G401 (cell line): ENCODE measurements at regions not wholly inside any gene's neighbourhood (a gene's known extent, or its start where the extent isn't known, plus 50 kb on each side); places are given as distances from the start of the nearest gene placed in this dataset.
A peak's percentile ranks its signal among the peaks of the same experiment; 100 is the strongest.

Source experiments
- DNase-seq: peaks from one replicate; pipeline ENCODE4 v3.0.0-alpha.2; 2015; ENCODE audit warnings: low spot score
- in situ Hi-C: cut with HindIII; loops from 2 replicates; pipeline ENCODE4 v1.10.0; 2016; ENCODE audit warnings: low sequenced_read_pairs, mixed read lengths

DNA sequence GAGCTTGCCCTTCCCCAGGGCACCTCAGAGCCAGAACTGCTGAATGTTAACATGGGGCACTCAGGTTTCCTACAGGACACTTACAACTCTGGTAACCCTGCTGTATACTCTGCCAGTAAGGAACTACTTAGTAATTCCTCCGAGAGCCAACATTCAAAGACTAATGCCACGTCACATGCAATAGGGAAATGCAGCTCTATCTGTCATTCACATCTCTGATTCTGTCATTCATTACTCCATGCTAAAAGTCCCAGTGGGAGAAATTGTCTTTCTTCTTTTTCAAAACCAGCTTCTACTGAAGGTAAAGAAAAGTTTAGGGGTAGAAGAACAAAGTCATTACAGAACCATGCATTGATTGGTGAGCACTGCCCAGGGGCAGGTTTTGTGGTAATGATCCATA is 189.2 kb downstream of the DAD1 start:
- DNase-seq = no peak
- in situ Hi-C loops = no loop called here

- DNase-seq = peak; percentile 16
- in situ Hi-C loops = no loop called here
Observed at GRCh38 chr14:22397221-22397737, 191.7 kb downstream of the DAD1 start.

DNA sequence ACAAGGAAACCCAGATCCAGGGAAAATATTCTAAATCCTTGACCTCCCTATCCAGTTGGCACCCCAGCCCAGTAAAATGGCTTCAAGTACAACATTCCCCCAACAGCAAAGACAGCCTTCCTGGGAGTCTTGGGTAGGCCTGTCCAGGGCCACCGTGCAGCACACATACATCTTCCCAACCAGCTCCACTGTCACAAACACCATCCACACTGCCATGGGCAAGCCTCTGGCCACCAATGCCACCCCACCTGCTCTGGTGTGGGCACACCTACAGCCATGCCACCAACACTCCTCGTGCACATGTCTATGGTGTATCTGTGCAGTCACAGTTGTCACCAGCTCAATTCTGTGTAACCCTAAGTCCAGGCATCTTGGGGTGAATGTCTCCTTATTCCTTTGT is 193.2 kb downstream of the DAD1 start:
- in situ Hi-C loops = no loop called here
- DNase-seq = no peak

- in situ Hi-C loops = no loop called here
- no peak for DNase-seq
Observed at GRCh38 chr14:22394616-22395015, 194.4 kb downstream of the DAD1 start.

GRCh38 chr14:22393796-22394195 is 195.2 kb downstream of the DAD1 start:
- in situ Hi-C loops = no loop called here
- DNase-seq = no peak

GRCh38 chr14:22391908-22392565 is 197.0 kb downstream of the DAD1 start:
- DNase-seq = peak; percentile 83
- in situ Hi-C loops = no loop called here

DNA sequence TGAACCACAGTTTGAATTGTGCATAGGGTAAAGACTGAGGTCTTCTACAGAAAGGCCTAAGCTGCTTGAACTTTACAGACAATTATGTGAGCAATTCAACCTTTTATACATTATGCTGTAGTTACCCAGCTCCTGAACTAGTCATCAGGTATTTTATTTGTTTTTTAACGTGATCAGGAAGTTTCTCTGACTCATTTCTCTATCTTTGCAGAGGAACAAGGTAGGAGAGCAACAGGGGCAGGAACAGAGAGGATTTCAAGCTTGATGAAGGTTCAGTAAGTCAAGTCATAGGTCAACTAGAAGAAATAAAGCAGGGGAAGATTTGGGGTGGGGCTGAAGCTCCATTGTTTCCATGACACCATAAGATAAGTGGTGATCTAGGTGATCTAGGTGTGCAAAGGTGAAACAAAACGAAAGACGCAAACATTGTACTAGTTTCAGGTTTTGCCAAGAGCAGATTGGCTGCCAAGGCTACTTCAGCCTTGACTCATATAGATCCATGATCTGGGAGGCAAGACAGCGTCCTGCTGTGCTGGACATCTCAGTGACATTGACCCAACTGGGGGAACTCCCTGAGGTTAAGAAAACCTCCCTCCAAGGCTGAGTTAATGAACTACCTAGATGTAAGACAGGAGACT is 198.1 kb downstream of the DAD1 start:
- in situ Hi-C loops = no loop called here
- no peak for DNase-seq

- no peak for DNase-seq
- in situ Hi-C loops = no loop called here
Observed at GRCh38 chr14:22390195-22390594, 198.8 kb downstream of the DAD1 start.

GRCh38 chr14:22388669-22389595 is 200.1 kb downstream of the DAD1 start:
- in situ Hi-C loops = no loop called here
- DNase-seq = no peak

DNA sequence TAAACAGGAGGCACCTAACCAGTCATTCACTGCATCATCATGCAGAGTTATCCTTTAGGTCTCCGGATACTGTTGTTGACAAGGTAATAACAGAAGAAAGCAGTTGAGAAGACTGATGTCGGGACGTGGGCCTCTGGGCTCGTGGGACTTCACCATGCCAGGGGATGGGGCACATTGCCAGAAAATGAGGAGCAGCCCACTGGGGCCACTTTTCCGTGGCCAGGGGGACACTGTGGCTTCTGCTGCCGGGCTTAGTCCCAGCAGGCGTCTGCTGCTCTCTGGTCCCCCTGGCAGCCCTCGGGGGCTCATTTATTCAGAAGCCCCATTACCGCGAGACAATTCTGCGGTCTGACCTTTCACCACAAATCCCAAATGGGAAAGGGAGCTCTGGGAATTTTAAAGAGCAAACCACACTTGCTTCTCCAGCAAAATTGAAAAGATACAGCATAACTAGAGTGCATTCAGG is 201.2 kb downstream of the DAD1 start:
- DNase-seq = no peak
- in situ Hi-C loops = no loop called here

GRCh38 chr14:22386924-22387775 is 201.9 kb downstream of the DAD1 start:
- in situ Hi-C loops = no loop called here
- DNase-seq = peak; percentile 85

GRCh38 chr14:22384974-22385526 is 204.0 kb downstream of the DAD1 start:
- no peak for DNase-seq
- in situ Hi-C loops = no loop called here

GRCh38 chr14:22384167-22384549 is 204.9 kb downstream of the DAD1 start:
- in situ Hi-C loops = no loop called here

GRCh38 chr14:22383515-22384166 is 205.4 kb downstream of the DAD1 start:
- in situ Hi-C loops = no loop called here
- no peak for DNase-seq

More at GRCh38 chr14:22384167-22384549, 204.9 kb downstream of the DAD1 start:
- DNase-seq = no peak

- DNase-seq = no peak
- in situ Hi-C loops = no loop called here
Observed at GRCh38 chr14:22382955-22383354, 206.1 kb downstream of the DAD1 start.

- no peak for DNase-seq
- in situ Hi-C loops = no loop called here
Observed at GRCh38 chr14:22382395-22382794, 206.6 kb downstream of the DAD1 start.

DNA sequence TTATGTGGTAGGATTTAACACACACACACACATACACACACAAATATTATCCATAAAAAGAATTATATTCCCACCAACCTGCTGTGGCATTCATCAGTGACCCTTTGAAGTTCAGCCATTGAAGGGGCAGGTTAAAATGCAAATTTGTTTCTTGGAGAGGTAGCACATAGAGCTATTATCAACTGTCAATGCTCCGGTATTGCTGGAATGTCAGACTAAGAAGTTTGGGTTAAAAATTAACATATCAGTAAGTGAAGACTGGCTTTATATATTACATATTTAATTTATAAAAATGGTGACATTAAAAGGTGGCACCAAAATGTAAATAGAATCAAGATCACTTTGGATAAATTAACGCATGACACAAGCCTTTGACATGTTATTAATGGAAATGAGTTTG is 207.3 kb downstream of the DAD1 start:
- in situ Hi-C loops = no loop called here
- no peak for DNase-seq

GRCh38 chr14:22381408-22381760 is 207.6 kb downstream of the DAD1 start:
- no peak for DNase-seq
- in situ Hi-C loops = no loop called here
